Fibroblast of lung (primary cell): ENCODE measurements at regions not wholly inside any gene's neighbourhood (a gene's known extent, or its start where the extent isn't known, plus 50 kb on each side); places are given as distances from the start of the nearest gene placed in this dataset.

Experiments
- DNase-seq, 2 donors: peaks; one replicate each; pipeline versions ENCODE4 v3.0.0 to v3.0.0-alpha.2; 2010; ENCODE audit warnings: low read depth in 2 of 2
- H2AFZ ChIP-seq: 2 replicates; pipeline ENCODE4 v1.5.1; 2012; ENCODE audit warnings: low read length, control low read depth, inconsistent platforms
- H3K27ac ChIP-seq: 2 replicates; pipeline ENCODE4 v1.5.1; 2011; ENCODE audit warnings: low read length, control low read depth; ENCODE audit not compliant: insufficient read depth
- H3K27me3 ChIP-seq: 2 replicates; pipeline ENCODE4 v1.5.1; 2011; ENCODE audit warnings: mild to moderate bottlenecking, low read length; ENCODE audit not compliant: control insufficient read depth, insufficient read depth
- H3K36me3 ChIP-seq: 2 replicates; pipeline ENCODE4 v1.5.1; 2011; ENCODE audit warnings: low read length; ENCODE audit not compliant: control insufficient read depth, insufficient read depth
- H3K4me1 ChIP-seq: 2 replicates; pipeline ENCODE4 v1.5.1; 2011; ENCODE audit warnings: low read length; ENCODE audit not compliant: control insufficient read depth, insufficient read depth; ENCODE audit errors: extremely low read depth
- H3K4me2 ChIP-seq: 2 replicates; pipeline ENCODE4 v1.5.1; 2011; ENCODE audit warnings: low read length, control low read depth; ENCODE audit not compliant: insufficient read depth; ENCODE audit errors: extremely low read depth
- H3K4me3 ChIP-seq, 4 experiments: fragments of 200-600 bp in 1 of 4; sonication (generic) in 1 of 4; replicated peaks in 1 of 4; 2 replicates each; pipeline ENCODE4 v1.5.1; 2011 to 2016; ENCODE audit warnings: low read length in 4 of 4, low read depth in 3 of 4, mild to moderate bottlenecking in 3 of 4, control low read depth in 2 of 4, inconsistent platforms in 1 of 4, mixed read lengths in 1 of 4; ENCODE audit not compliant: insufficient read depth in 1 of 4; ENCODE audit errors: control extremely low read depth in 1 of 4
- H3K79me2 ChIP-seq: 2 replicates; pipeline ENCODE4 v1.5.1; 2012; ENCODE audit warnings: mild to moderate bottlenecking, low read length, inconsistent platforms; ENCODE audit not compliant: control insufficient read depth, insufficient read depth
- H3K9ac ChIP-seq: 2 replicates; pipeline ENCODE4 v1.5.1; 2011; ENCODE audit warnings: mild to moderate bottlenecking, low read length, control low read depth; ENCODE audit not compliant: insufficient read depth
- H3K9me3 ChIP-seq: 2 replicates; pipeline ENCODE4 v1.5.1; 2012; ENCODE audit warnings: low read depth, low read length; ENCODE audit not compliant: control insufficient read depth, insufficient read depth
- H4K20me1 ChIP-seq: 2 replicates; pipeline ENCODE4 v1.5.1; 2011; ENCODE audit warnings: low read length; ENCODE audit not compliant: control insufficient read depth, insufficient read depth; ENCODE audit errors: extremely low read depth
- EZH2 ChIP-seq: IDR thresholded peaks from 2 replicates; pipeline ENCODE4 v1.5.1; 2012; ENCODE audit warnings: low read length, control low read depth, mild to moderate bottlenecking; ENCODE audit errors: missing control alignments
- TF ChIP-seq, protein P1 (sequence below), 2 donors: IDR thresholded peaks in 1 of 2; conservative IDR thresholded peaks in 1 of 2; 1 replicate in 1 of 2; 2 replicates in 1 of 2; pipeline ENCODE4 v1.5.1; 2011 to 2012; ENCODE audit warnings: low read length in 2 of 2, control low read depth in 1 of 2, inconsistent platforms in 1 of 2, low read depth in 1 of 2, mild to moderate bottlenecking in 1 of 2

DNA sequence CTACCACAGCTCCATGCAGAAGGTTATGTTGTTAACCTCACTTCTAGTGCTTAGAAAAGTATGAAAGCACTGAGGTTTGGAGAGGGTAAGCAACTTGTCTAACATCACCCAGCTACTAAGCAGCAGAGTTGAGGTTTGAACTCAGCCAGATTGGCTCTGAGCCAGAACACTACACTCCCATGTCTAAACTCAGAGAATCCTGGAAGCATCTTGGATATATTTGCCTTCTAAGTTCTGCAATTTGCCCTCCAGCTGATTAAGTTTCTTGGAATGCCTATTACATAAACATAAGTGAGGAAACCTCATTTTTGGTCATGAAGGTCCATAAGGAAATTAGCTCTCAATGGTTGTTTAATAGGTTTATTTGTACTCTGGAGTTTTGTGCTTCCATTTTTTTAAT is 78.1 kb upstream of the PHYHIPL start:
- H3K4me3 ChIP-seq = peak overlapping the region in 1 of 4 experiments; percentile 14
- H3K27ac ChIP-seq = peak overlapping the region; percentile 71
- peaks cover 2% of the 10 kb centered on the region for H3K4me1 ChIP-seq
- no peak overlapping the region for H3K9ac ChIP-seq
- TF ChIP-seq, protein P1, sequence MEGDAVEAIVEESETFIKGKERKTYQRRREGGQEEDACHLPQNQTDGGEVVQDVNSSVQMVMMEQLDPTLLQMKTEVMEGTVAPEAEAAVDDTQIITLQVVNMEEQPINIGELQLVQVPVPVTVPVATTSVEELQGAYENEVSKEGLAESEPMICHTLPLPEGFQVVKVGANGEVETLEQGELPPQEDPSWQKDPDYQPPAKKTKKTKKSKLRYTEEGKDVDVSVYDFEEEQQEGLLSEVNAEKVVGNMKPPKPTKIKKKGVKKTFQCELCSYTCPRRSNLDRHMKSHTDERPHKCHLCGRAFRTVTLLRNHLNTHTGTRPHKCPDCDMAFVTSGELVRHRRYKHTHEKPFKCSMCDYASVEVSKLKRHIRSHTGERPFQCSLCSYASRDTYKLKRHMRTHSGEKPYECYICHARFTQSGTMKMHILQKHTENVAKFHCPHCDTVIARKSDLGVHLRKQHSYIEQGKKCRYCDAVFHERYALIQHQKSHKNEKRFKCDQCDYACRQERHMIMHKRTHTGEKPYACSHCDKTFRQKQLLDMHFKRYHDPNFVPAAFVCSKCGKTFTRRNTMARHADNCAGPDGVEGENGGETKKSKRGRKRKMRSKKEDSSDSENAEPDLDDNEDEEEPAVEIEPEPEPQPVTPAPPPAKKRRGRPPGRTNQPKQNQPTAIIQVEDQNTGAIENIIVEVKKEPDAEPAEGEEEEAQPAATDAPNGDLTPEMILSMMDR (conservative IDR thresholded peaks at IDR 0.05 in 1 of 2, IDR thresholded peaks at IDR 0.05 in 1 of 2; ENCODE audit: low read depth in 1 of 2, low read length in 2 of 2) = no peak
- no peak for TF ChIP-seq EZH2
- H3K9me3 ChIP-seq = no peaks in the 10 kb centered on the region
- no peaks in the 10 kb centered on the region for H3K27me3 ChIP-seq
- DNase-seq = peak; percentile 67 to 95
- H4K20me1 ChIP-seq = no peaks in the 10 kb centered on the region
- peak overlapping the region; percentile 80 for H3K4me2 ChIP-seq
- H3K36me3 ChIP-seq = no peaks in the 10 kb centered on the region
- no peaks in the 10 kb centered on the region for H3K79me2 ChIP-seq
- no peak overlapping the region for H2AFZ ChIP-seq

DNA sequence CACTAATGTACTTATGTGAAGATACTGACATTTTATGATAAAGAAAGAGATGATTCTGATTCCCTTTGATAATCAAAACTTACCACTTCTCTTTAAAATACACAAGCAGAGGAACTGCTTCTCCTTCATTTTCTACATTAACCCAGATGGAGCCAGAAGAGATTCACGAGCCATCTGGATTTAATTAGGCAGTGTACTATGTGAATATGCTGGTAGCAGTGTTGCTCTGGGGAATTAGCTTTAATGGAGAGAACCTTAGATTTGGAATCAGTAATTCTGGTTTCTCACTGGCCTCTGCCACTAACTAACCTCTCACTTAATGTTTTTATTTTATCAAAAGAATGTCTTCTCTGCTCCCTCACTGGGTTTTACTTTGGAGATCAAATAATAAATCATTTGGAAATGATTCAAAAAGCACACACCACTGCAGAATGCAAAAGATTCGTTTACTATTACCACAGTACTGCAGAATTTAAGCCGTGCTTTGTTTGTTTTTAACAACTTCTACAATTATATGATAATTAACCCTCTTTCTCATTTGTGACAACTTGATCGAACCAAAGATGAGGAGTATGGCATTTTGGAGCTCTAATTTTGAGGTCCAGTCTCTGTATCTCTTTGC is 77.5 kb upstream of the PHYHIPL start:
- DNase-seq = peak; percentile 35 to 86
- H2AFZ ChIP-seq = no peak overlapping the region
- H3K27me3 ChIP-seq = no peaks in the 10 kb centered on the region
- H3K9ac ChIP-seq = no peak overlapping the region
- H3K4me1 ChIP-seq = peaks cover 2% of the 10 kb centered on the region
- H3K36me3 ChIP-seq = no peaks in the 10 kb centered on the region
- peak overlapping the region; percentile 80 for H3K4me2 ChIP-seq
- H3K79me2 ChIP-seq = no peaks in the 10 kb centered on the region
- H3K27ac ChIP-seq = peak overlapping the region; percentile 71
- TF ChIP-seq EZH2 = no peak
- TF ChIP-seq, protein P1 (conservative IDR thresholded peaks at IDR 0.05 in 1 of 2, IDR thresholded peaks at IDR 0.05 in 1 of 2; ENCODE audit: low read depth in 1 of 2, low read length in 2 of 2) = no peak
- no peaks in the 10 kb centered on the region for H3K9me3 ChIP-seq
- H3K4me3 ChIP-seq = peak overlapping the region in 2 of 4 experiments; percentile 9 to 14
- H4K20me1 ChIP-seq = no peaks in the 10 kb centered on the region

DNA sequence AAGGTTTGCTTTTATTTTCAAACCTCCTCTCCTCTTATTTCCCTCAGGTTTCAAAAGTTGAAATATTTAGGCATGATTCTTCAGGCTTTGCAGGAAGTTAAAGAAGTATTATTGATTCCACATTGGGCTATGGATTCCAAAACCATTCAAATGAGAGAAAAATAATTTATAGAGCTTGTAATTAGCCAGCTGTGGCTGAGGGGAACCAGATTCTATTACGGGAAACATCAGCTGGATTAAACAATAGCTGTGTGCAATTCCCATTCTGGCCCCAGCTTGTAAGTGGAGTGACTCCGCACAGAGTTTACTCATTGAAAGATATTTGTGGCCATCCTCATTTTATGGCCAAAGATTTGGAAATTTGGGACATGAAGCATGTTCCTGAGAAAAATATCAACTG is 77.0 kb upstream of the PHYHIPL start:
- no peaks in the 10 kb centered on the region for H3K36me3 ChIP-seq
- no peak overlapping the region for H3K9ac ChIP-seq
- H3K9me3 ChIP-seq = no peaks in the 10 kb centered on the region
- H3K4me1 ChIP-seq = peaks cover 2% of the 10 kb centered on the region
- peak overlapping the region in 2 of 4 experiments; percentile 9 to 14 for H3K4me3 ChIP-seq
- no peaks in the 10 kb centered on the region for H3K79me2 ChIP-seq
- peak overlapping the region; percentile 71 for H3K27ac ChIP-seq
- H3K4me2 ChIP-seq = peak overlapping the region; percentile 80
- TF ChIP-seq EZH2 = no peak
- TF ChIP-seq, protein P1 (conservative IDR thresholded peaks at IDR 0.05 in 1 of 2, IDR thresholded peaks at IDR 0.05 in 1 of 2; ENCODE audit: low read depth in 1 of 2, low read length in 2 of 2) = no peak
- no peaks in the 10 kb centered on the region for H3K27me3 ChIP-seq
- H4K20me1 ChIP-seq = no peaks in the 10 kb centered on the region
- DNase-seq = peak in 1 of 2 donors; percentile 46
- H2AFZ ChIP-seq = no peak overlapping the region
